Mesendoderm (in vitro differentiated cells): ENCODE measurements at regions not wholly inside any gene's neighbourhood (a gene's known extent, or its start where the extent isn't known, plus 50 kb on each side); places are given as distances from the start of the nearest gene placed in this dataset.

Source experiments
- DNase-seq: peaks from one replicate; pipeline ENCODE4 v3.0.0; 2013
- H2AK5ac ChIP-seq: 2 replicates; pipeline ENCODE4 v1.6.1; 2013; ENCODE audit warnings: low read length, inconsistent platforms
- H2BK120ac ChIP-seq: 2 replicates; pipeline ENCODE4 v1.6.1; 2013; ENCODE audit warnings: low read depth, mild to moderate bottlenecking, low read length, moderate library complexity, mixed read lengths
- H2BK15ac ChIP-seq: replicated peaks from 2 replicates; pipeline ENCODE4 v1.6.1; 2013; ENCODE audit warnings: low read depth, mild to moderate bottlenecking, moderate library complexity
- H2BK5ac ChIP-seq: 2 replicates; pipeline ENCODE4 v1.6.1; 2013; ENCODE audit warnings: low read length, inconsistent platforms
- H3K18ac ChIP-seq: 2 replicates; pipeline ENCODE4 v1.6.1; 2013; ENCODE audit warnings: mild to moderate bottlenecking, low read length, mixed read lengths
- H3K23ac ChIP-seq: one replicate; pipeline ENCODE4 v1.6.1; 2013; ENCODE audit warnings: low read length
- H3K27ac ChIP-seq: 2 replicates; pipeline ENCODE4 v1.5.1; 2013; ENCODE audit warnings: low read depth, mild to moderate bottlenecking, inconsistent platforms, low read length, moderate library complexity
- H3K27me3 ChIP-seq: 2 replicates; pipeline ENCODE4 v1.6.1; 2013; ENCODE audit warnings: low read length, control low read depth, mild to moderate bottlenecking, inconsistent platforms; ENCODE audit not compliant: insufficient read depth, poor library complexity
- H3K36me3 ChIP-seq: 2 replicates; pipeline ENCODE4 v1.6.1; 2013; ENCODE audit warnings: low read length, inconsistent platforms; ENCODE audit not compliant: control insufficient read depth, insufficient read depth
- H3K4ac ChIP-seq: one replicate; pipeline ENCODE4 v1.6.1; 2013; ENCODE audit warnings: low read depth, mild to moderate bottlenecking, low read length, moderate library complexity
- H3K4me1 ChIP-seq: 2 replicates; pipeline ENCODE4 v1.6.1; 2013; ENCODE audit warnings: low read depth, low read length, inconsistent platforms; ENCODE audit not compliant: control insufficient read depth
- H3K4me2 ChIP-seq: 2 replicates; pipeline ENCODE4 v1.6.1; 2013; ENCODE audit warnings: low read length
- H3K4me3 ChIP-seq: 2 replicates; pipeline ENCODE4 v1.5.1; 2013; ENCODE audit warnings: mild to moderate bottlenecking, low read length
- H3K56ac ChIP-seq: one replicate; pipeline ENCODE4 v1.6.1; 2013; ENCODE audit warnings: low read length
- H3K79me1 ChIP-seq: 2 replicates; pipeline ENCODE4 v1.6.1; 2013; ENCODE audit warnings: low read length, inconsistent platforms
- H3K79me2 ChIP-seq: 2 replicates; pipeline ENCODE4 v1.6.1; 2013; ENCODE audit warnings: mild to moderate bottlenecking, low read length; ENCODE audit not compliant: control insufficient read depth, insufficient read depth
- H3K9ac ChIP-seq: 2 replicates; pipeline ENCODE4 v1.6.1; 2013; ENCODE audit warnings: low read length, inconsistent platforms
- H4K5ac ChIP-seq: one replicate; pipeline ENCODE4 v1.6.1; 2013; ENCODE audit warnings: low read length
- H4K8ac ChIP-seq: one replicate; pipeline ENCODE4 v1.6.1; 2013; ENCODE audit warnings: low read depth, mild to moderate bottlenecking, control low read depth, low read length, moderate library complexity
- WGBS: extraction: QIAGEN DNeasy Blood & Tissue Kit; methylation state at CpG from one replicate; pipeline ENCODE4 v1.1.7; 2013; ENCODE audit warnings: low lambda C conversion rate, missing lambda C conversion rate; ENCODE audit not compliant: insufficient coverage; ENCODE audit errors: extremely low coverage; 5-methylcytosine and 5-hydroxymethylcytosine counted together

DNA sequence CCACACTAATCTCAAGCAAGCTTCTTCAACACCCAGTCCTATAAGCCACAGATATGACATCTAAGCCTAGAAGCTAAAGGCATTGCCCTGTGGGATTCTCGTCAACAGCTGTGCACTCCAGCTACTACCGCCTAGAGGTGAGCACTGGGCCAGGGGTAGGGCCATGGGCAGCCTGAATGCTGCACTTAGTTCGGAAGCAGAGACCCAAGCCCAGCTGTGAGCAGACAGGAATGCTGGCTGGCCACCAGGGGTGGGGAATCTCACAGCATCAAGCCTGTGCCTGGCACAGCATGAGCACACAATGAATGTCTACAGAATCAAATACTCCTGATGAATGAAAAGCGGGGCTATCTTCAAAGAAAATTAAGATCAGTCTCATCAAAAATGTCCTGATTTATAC is 167.5 kb upstream of the UBL3 start:
- H3K36me3 ChIP-seq, result no peaks in the 10 kb centered on the region
- no peaks in the 10 kb centered on the region for H3K27me3 ChIP-seq
- no peak overlapping the region for H3K4me3 ChIP-seq
- no peak overlapping the region for H2BK5ac ChIP-seq
- no peak overlapping the region for H3K9ac ChIP-seq
- no CpG with 5 or more reads among the region's 4 CpGs for WGBS
- no peak overlapping the region for H2BK15ac ChIP-seq
- H3K23ac ChIP-seq, result no peak overlapping the region
- H3K56ac ChIP-seq, result peak overlapping the region; percentile 30
- H2AK5ac ChIP-seq, result peak overlapping the region; percentile 91
- H3K4ac ChIP-seq, result no peak overlapping the region
- peak; percentile 88 for DNase-seq
- H3K27ac ChIP-seq, result no peak overlapping the region
- no peak overlapping the region for H4K8ac ChIP-seq
- no peaks in the 10 kb centered on the region for H3K79me1 ChIP-seq
- H2BK120ac ChIP-seq, result no peak overlapping the region
- no peaks in the 10 kb centered on the region for H3K79me2 ChIP-seq
- H3K18ac ChIP-seq, result peak overlapping the region; percentile 29
- H3K4me1 ChIP-seq, result peaks cover 12% of the 10 kb centered on the region
- H4K5ac ChIP-seq, result no peak overlapping the region
- no peak overlapping the region for H3K4me2 ChIP-seq

DNA sequence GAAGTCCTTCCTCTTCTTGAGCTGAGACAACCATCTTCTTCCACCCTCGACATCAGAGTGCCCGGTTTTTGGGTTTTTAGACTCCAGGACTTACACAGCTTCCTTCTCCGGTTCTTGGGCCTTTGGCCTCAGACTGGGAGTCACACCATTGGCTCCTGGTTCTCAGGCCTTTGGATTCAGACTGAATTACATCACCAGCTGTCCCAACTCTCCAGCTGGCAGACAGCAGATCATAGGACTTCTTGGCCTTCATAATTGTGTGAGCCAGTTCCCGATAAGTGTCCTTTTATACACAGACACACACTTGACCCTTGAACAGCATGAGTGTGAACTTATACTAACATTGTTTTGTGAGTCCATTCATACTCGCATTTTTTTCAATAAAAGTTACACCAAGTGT is 166.0 kb upstream of the UBL3 start:
- no CpG with 5 or more reads among the region's 5 CpGs for WGBS
- Histone ChIP-seq H3K79me1 (no peaks in the 10 kb centered on the region), H2AK5ac (peak overlapping the region; percentile 82), H3K4me1 (peaks cover 12% of the 10 kb centered on the region), H3K23ac (no peak overlapping the region), H3K56ac (no peak overlapping the region), H3K4me2 (no peak overlapping the region), H3K27me3 (no peaks in the 10 kb centered on the region), H3K9ac (no peak overlapping the region), H2BK15ac (no peak overlapping the region), H2BK5ac (peak overlapping the region; percentile 27), H3K4ac (no peak overlapping the region), H4K5ac (no peak overlapping the region), H2BK120ac (no peak overlapping the region), H4K8ac (no peak overlapping the region), H3K4me3 (no peak overlapping the region), H3K79me2 (no peaks in the 10 kb centered on the region), H3K36me3 (no peaks in the 10 kb centered on the region), H3K27ac (no peak overlapping the region), H3K18ac (no peak overlapping the region)
- no peak for DNase-seq

DNA sequence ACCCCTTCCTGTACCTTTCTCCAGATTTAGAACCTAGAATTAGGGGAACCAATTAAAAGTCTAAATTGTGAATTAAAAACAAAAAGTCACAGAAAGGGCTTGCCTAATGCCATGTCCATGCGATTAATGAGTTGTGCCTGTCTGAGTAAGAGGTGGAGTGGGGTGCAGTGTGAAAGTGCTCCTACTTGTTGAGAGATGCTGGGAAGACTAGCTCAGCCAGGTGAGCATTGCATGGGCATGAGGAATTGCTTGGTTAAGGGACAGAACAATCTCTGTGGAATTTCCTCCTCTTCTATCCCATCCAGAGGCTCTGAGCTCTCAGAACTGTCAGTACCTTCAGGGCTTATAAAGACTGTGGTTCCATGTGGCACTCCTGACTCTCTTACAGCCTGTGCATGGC is 159.0 kb upstream of the UBL3 start:
- DNase-seq, result no peak
- Histone ChIP-seq H4K8ac (no peak overlapping the region), H3K56ac (no peak overlapping the region), H3K27me3 (no peaks in the 10 kb centered on the region), H3K79me1 (no peaks in the 10 kb centered on the region), H3K27ac (no peak overlapping the region), H3K4ac (no peak overlapping the region), H2BK15ac (no peak overlapping the region), H3K23ac (no peak overlapping the region), H3K4me3 (no peak overlapping the region), H2BK5ac (no peak overlapping the region), H3K9ac (no peak overlapping the region), H3K18ac (no peak overlapping the region), H2BK120ac (no peak overlapping the region), H3K79me2 (no peaks in the 10 kb centered on the region), H3K4me2 (no peak overlapping the region), H4K5ac (no peak overlapping the region), H2AK5ac (no peak overlapping the region), H3K36me3 (no peaks in the 10 kb centered on the region), H3K4me1 (peaks cover 13% of the 10 kb centered on the region)
- WGBS, result no CpG with 5 or more reads among the region's 1 CpG

DNA sequence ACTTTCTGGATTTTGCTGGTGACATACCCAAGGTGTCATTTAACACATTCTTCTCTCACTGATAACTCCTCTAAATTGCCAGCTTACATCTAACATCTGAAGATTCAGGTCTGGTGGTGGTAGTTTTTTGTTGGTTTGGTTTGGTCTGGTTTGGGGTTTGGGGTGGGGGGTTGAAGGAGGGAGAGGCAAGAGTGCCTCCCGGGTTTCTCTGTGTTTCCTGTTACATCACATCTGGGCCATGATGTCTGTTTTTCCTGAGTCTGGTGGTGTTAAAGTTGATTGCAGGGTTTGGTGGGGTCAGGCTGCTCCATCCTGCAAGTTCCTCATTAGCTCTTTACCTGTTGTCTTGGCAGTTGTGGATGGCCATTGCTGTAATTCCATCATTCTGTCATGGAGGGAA is 155.8 kb upstream of the UBL3 start:
- H3K18ac ChIP-seq, result peak overlapping the region; percentile 20
- peaks cover 13% of the 10 kb centered on the region for H3K4me1 ChIP-seq
- H2BK120ac ChIP-seq, result no peak overlapping the region
- no peak overlapping the region for H3K4me2 ChIP-seq
- no peak overlapping the region for H4K5ac ChIP-seq
- H3K23ac ChIP-seq, result no peak overlapping the region
- H3K79me1 ChIP-seq, result no peaks in the 10 kb centered on the region
- no CpG with 5 or more reads among the region's 1 CpG for WGBS
- H2BK5ac ChIP-seq, result peak overlapping the region; percentile 44
- no peak overlapping the region for H4K8ac ChIP-seq
- DNase-seq, result peak; percentile 92
- H2AK5ac ChIP-seq, result no peak overlapping the region
- no peak overlapping the region for H3K56ac ChIP-seq
- H3K4ac ChIP-seq, result no peak overlapping the region
- no peak overlapping the region for H3K4me3 ChIP-seq
- no peak overlapping the region for H3K9ac ChIP-seq
- no peak overlapping the region for H2BK15ac ChIP-seq
- H3K36me3 ChIP-seq, result no peaks in the 10 kb centered on the region
- peak overlapping the region; percentile 19 for H3K27ac ChIP-seq
- no peaks in the 10 kb centered on the region for H3K79me2 ChIP-seq
- H3K27me3 ChIP-seq, result no peaks in the 10 kb centered on the region

DNA sequence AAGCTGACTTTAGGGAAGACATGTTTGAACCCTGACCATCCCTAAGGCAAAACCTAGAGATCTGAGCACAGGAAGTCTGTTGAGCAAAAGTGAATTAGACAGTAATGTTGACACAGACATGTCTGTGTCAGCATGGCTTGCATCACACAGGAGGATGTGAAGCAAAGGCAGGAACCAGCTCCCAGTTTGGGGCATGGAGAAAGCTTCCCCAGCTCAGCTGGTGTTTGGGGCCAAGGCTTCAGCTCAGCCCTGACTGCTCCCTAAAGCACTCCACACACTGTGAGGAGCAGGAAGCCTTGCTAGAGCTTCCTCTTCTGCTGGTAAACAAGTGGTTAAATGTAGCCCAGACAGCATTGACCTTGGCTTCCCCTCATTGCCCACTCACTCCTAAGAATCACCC is 153.8 kb upstream of the UBL3 start:
- H3K9ac ChIP-seq, result no peak overlapping the region
- no peaks in the 10 kb centered on the region for H3K79me1 ChIP-seq
- H3K4me2 ChIP-seq, result no peak overlapping the region
- peak overlapping the region; percentile 67 for H3K56ac ChIP-seq
- no peak overlapping the region for H3K4ac ChIP-seq
- H4K8ac ChIP-seq, result no peak overlapping the region
- H2BK120ac ChIP-seq, result no peak overlapping the region
- H2AK5ac ChIP-seq, result peak overlapping the region; percentile 81
- no peak overlapping the region for H2BK15ac ChIP-seq
- no peaks in the 10 kb centered on the region for H3K79me2 ChIP-seq
- H3K27me3 ChIP-seq, result no peaks in the 10 kb centered on the region
- peaks cover 13% of the 10 kb centered on the region for H3K4me1 ChIP-seq
- H3K27ac ChIP-seq, result no peak overlapping the region
- H3K23ac ChIP-seq, result no peak overlapping the region
- H3K36me3 ChIP-seq, result no peaks in the 10 kb centered on the region
- no peak overlapping the region for H3K18ac ChIP-seq
- H4K5ac ChIP-seq, result no peak overlapping the region
- H3K4me3 ChIP-seq, result no peak overlapping the region
- H2BK5ac ChIP-seq, result peak overlapping the region; percentile 42
- no peak for DNase-seq

DNA sequence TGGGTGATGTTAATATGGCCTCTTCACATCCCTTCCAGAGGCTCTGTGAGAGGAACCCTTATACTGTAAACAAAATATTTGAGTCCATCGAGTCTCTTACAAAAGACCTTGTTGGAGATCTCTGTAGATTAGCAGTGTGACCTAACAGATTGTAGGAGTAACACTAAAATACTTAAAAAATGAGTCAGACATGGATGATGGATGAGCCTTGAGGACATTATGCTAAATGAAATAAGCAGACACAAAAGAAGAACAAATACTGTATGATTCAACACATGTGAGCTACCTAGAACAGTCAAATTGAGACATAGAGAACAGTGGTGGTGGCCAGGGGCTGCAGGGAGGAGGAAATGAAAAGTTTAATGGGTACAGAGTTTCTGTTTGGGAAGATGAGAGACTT is 152.2 kb upstream of the UBL3 start:
- Histone ChIP-seq H3K18ac (no peak overlapping the region), H2BK120ac (no peak overlapping the region), H3K79me1 (no peaks in the 10 kb centered on the region), H3K9ac (no peak overlapping the region), H3K27me3 (no peaks in the 10 kb centered on the region), H3K23ac (no peak overlapping the region), H3K4me2 (no peak overlapping the region), H2AK5ac (no peak overlapping the region), H2BK5ac (no peak overlapping the region), H4K8ac (no peak overlapping the region), H3K4me3 (no peak overlapping the region), H3K36me3 (no peaks in the 10 kb centered on the region), H4K5ac (no peak overlapping the region), H3K4me1 (peaks cover 13% of the 10 kb centered on the region), H3K27ac (no peak overlapping the region), H3K79me2 (no peaks in the 10 kb centered on the region), H3K56ac (peak overlapping the region; percentile 47), H2BK15ac (no peak overlapping the region), H3K4ac (no peak overlapping the region)
- WGBS, result no CpG with 5 or more reads among the region's 1 CpG
- DNase-seq, result no peak
